ENCODE measurements at regions not wholly inside any gene's neighbourhood (a gene's known extent, or its start where the extent isn't known, plus 50 kb on each side); places are given as distances from the start of the nearest gene placed in this dataset.

- no peak overlapping the region for H3K4me3 ChIP-seq (ENCODE audit: low read depth, low read length)
- CTCF ChIA-PET, result interaction anchor here (0.6 to 20.9 kb wide), 7 partner anchors 8 to 994 kb away, joined by 3 to 274 read pairs (median 4); partner anchors contain the start of gene NOG
- POLR2A ChIA-PET, result no interaction called here
- TF ChIP-seq CTCF (IDR thresholded peaks at IDR 0.05; ENCODE audit: insufficient read depth, low read depth, low read length), result no peak
- no peaks in the 10 kb centered on the region for H3K27me3 ChIP-seq (ENCODE audit: control insufficient read depth, insufficient read depth, low read length)
- DNase-seq (ENCODE audit: low read depth), result no peak
- H3K36me3 ChIP-seq (ENCODE audit: control insufficient read depth, insufficient read depth, low read length), result no peaks in the 10 kb centered on the region
Measured at GRCh38 chr17:56707312-56708219, 114.1 kb downstream of the NOG start.

GRCh38 chr17:56708220-56708558 lies 114.7 kb downstream of the NOG start:
- ChIA-PET POLR2A (no interaction called here), CTCF (interaction anchor here (0.6 to 20.9 kb wide), 7 partner anchors 7 to 995 kb away, joined by 3 to 274 read pairs (median 4); partner anchors contain the start of gene NOG)
- no peak for DNase-seq (ENCODE audit: low read depth)

GRCh38 chr17:56708670-56709410 lies 115.3 kb downstream of the NOG start:
- H3K27me3 ChIP-seq (ENCODE audit: control insufficient read depth, insufficient read depth, low read length), result no peaks in the 10 kb centered on the region
- no peaks in the 10 kb centered on the region for H3K36me3 ChIP-seq (ENCODE audit: control insufficient read depth, insufficient read depth, low read length)
- TF ChIP-seq CTCF (IDR thresholded peaks at IDR 0.05; ENCODE audit: insufficient read depth, low read depth, low read length), result no peak
- DNase-seq (ENCODE audit: low read depth), result no peak
- POLR2A ChIA-PET, result no interaction called here
- H3K4me3 ChIP-seq (ENCODE audit: low read depth, low read length), result no peak overlapping the region
- CTCF ChIA-PET, result interaction anchor here (1.3 to 20.9 kb wide), 2 partner anchors 8 to 114 kb away, joined by 6 to 274 read pairs; partner anchors contain the start of gene NOG

More at GRCh38 chr17:56708220-56708558, 114.7 kb downstream of the NOG start:
- H3K4me3 ChIP-seq (ENCODE audit: low read depth, low read length), result no peak overlapping the region
- no peaks in the 10 kb centered on the region for H3K36me3 ChIP-seq (ENCODE audit: control insufficient read depth, insufficient read depth, low read length)
- TF ChIP-seq CTCF (IDR thresholded peaks at IDR 0.05; ENCODE audit: insufficient read depth, low read depth, low read length), result no peak
- H3K27me3 ChIP-seq (ENCODE audit: control insufficient read depth, insufficient read depth, low read length), result no peaks in the 10 kb centered on the region

- no peak for TF ChIP-seq CTCF (IDR thresholded peaks at IDR 0.05; ENCODE audit: insufficient read depth, low read depth, low read length)
- Histone ChIP-seq H3K4me3 (ENCODE audit: low read depth, low read length) (no peak overlapping the region), H3K36me3 (ENCODE audit: control insufficient read depth, insufficient read depth, low read length) (no peaks in the 10 kb centered on the region), H3K27me3 (ENCODE audit: control insufficient read depth, insufficient read depth, low read length) (no peaks in the 10 kb centered on the region)
- ChIA-PET POLR2A (no interaction called here), CTCF (interaction anchor here (0.9 to 20.9 kb wide), 3 partner anchors 12 to 117 kb away, joined by 4 to 274 read pairs (median 14); partner anchors contain the start of gene NOG)
- DNase-seq (ENCODE audit: low read depth), result no peak
Measured at GRCh38 chr17:56710986-56711385, 117.5 kb downstream of the NOG start.
